HG02870 (cell line): ENCODE measurements at regions not wholly inside any gene's neighbourhood (a gene's known extent, or its start where the extent isn't known, plus 50 kb on each side); places are given as distances from the start of the nearest gene placed in this dataset.
"Not testable (repeated sequence)": the region's sequence is repeated elsewhere in the genome, so short reads cannot be mapped to it uniquely, and the experiment has no call there.

Experiments used
- ATAC-seq: cut with Tn5 transposase; IDR thresholded peaks from one replicate; pipeline ENCODE4 v1.9.1; 2021; ENCODE audit warnings: mild to moderate bottlenecking, moderate library complexity; ENCODE audit not compliant: unreplicated experiment

DNA sequence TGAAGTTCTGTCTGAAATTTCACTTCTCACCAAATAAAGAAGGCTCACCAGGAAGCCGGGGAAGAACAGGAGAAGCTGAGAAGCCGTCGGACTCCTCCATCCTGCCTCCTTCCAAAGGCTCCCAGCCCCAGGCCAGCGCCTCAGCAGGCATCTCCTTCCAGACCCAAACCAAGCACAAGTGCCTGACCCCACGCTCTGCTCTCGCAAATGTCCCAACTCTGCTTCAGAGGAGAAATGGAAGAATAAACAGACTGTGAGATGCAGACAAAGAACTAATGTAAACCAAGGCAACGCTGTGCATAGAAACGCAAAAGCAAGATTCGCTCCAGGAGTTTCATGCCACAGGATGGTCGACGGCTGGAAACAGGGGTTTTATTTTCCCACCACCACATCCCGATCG lies 100.3 kb upstream of the EXOC2 start:
- no peak for ATAC-seq

DNA sequence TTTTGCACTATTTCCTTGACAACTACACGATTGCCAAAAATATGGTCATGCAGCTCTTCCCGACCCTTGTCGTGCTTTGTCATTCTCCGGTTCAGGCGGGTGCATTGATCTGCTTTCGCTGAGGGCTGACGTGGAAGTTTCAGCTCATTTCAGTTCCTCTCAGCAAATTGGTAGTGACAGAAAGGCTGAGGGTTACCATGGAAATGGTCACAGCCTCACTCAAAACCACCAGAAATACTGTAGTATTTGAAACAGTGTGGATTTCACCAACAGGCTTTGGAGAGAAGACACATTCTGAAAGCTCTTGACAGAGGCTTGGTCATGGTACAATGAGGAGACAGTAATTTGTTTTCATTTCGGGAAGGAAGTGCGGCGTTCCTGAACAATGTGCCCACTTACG lies 99.7 kb upstream of the EXOC2 start:
- ATAC-seq = no peak

DNA sequence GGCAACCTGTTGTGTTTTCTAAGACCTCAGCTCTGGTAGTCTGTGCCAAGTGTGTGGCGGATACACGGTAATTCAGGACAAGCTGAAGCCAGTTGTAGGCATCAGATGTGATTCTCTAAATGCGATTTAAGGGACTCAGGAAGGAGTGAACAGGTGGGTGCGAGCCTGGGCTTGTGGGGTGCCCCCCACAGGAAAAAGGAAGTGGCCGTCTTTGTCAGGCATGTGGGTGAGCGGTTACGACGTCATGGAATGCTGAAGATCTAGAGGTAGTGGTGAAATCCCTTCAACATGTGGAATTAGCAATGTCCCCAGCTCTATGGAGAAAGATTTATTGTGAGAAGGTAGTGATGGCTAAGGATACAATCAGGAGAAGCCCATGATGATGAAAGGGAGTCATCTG lies 95.1 kb upstream of the EXOC2 start:
- ATAC-seq = no peak

DNA sequence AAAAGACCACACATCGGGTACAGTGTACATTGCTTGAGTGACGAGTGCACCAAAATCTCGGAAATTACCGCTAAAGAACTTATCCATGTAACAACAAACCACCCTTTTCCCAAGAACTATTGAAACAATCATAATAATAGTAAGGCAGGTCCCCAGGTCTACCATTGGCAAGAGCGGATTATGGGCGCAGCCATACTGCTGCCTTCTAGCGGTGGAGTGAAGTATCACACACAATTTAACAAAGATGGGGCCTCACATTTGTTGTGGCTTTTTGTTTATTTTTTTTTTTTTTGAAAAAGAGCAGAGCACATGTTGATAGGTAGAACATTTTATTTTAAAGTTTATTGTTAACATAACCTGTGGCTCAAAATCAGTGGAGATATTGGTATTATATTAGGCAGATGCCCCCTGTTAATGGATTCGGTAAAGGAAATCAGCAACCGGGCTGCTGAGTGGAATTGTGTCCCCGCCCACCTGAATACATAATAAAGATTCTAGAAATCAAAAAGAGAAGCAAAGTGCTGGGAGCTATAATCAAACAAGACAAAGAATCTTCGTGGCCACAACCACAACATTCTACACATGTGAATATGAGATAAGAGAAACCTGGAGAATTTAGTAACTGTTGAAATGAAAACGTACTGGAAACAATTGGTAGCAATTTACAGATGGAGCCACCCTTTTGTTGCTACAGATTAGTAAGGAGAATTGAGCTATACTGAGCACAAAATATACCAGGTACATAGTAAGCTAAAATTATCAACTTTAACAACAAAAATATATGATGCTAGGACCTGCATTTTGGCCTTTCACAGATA lies 94.2 kb upstream of the EXOC2 start:
- ATAC-seq = no peak

DNA sequence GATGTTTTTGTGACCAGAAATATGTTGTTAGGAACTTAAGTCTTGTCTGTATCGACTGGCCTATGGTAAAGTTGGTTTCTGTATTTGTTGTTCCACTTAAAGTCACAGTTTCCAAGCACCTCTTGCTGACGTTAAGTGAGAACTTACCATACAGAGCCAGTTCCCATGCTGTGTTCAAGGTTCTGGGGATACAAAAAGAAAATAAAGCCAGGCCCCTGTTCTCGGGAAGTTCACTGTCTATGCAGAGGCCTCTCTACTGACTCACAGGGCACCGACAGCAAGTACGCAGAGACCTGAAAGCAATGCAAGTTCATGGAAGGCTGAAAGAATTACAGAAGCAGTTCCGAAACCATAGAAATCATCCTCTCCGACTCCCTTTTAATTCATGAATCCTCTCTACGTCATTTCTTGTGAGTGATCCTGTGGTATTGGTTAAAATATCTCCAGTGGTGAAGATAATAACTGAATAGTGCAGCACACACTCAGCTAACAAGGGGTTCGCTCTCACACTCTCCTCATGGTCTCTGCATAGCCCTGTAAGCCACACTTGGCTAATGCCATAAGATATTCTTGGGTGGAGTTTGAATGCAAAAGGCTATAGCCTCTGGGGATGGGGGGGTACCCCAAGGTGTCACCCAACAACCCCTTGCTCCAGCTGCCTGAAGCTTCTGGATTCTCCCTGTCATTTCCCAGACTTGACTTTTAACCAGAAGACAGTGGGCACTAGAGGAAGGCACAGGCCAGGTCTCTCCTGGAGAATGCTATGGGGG lies 91.2 kb upstream of the EXOC2 start:
- ATAC-seq = no peak

DNA sequence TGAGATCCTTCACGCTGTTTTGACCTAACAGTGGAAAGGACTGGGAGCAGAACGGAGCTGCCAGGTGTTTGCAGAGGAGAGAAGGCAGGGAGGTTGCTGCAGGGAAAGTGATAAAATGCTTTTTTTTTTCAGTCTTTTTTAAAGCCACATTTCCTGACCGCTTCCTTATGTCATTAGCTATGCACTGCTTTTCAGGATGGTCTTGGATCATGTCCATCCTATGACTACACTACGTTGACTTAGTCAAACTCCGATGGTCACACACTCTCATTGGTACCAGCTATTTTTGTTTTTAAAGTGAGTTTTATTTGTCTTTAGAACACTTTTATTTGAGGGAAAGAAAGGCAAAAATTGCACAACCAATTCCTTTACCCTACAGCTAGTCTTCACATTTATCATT lies 89.2 kb upstream of the EXOC2 start:
- no peak for ATAC-seq

DNA sequence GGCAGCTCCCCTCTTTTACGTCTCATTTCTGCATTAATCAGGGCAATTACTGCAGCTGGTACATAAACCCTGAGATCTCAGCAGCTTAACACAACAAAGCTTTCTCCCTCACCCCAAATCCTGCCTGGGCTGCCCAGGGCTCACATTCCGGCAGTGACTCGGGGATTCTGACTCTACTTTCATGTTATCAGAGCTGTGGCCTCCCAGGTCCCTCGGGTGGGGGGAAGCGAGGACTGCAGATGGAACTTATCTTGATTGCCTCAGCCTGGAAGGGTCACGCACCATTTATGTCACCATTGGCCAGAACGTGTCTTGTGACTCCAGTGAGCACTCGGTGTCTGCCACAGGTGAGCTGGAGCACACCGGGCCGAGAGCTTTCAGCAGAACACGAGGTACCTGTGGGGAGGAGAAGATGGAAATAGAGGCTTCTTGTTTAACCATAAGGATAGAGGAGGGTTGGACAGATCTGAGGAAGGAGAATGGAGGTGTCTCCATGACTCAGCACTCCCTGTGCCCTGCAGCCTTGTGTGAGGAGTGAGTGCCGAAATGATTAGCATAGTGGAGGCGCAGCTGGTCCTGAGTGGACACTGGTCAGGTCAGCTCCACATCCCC lies 88.5 kb upstream of the EXOC2 start:
- ATAC-seq = no peak

DNA sequence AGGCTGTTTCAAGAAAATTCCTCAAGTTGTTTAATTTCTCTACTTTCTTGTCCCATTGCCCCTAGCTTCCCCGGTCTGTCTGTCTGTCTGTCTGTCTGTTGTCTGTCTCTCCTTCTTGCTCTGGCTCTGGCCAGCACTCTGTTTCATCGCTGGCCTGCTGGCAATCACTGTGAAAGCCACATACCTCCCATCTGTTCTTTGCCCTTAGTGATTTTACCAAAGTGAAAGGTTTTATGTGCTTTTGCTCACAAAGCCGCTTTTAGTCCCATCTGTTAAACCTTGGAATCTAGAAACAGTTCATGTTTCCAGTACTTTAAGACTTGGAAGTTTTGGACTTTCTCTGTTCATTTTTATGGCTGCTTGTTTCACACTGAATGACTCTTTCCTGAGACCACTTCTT lies 87.8 kb upstream of the EXOC2 start:
- no peak for ATAC-seq

DNA sequence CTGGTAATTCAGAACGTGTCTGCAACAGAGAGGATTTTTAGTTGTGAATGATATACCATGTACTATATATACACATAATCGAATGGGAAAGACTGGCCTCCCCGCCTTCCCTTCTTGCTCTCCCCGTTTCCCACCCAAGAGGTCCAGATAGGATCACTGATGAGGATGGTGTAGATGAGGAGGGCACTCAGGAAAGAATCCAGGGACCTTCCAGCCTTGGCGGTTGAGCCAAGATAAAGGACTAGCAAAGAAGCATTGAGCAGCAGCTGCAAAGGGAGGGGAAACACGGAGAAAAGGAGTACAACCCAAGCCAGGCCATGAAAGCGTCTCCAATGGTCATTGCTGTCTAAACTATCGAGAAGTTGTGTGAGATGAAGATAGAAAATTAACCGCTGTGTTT lies 84.0 kb upstream of the EXOC2 start:
- no peak for ATAC-seq

DNA sequence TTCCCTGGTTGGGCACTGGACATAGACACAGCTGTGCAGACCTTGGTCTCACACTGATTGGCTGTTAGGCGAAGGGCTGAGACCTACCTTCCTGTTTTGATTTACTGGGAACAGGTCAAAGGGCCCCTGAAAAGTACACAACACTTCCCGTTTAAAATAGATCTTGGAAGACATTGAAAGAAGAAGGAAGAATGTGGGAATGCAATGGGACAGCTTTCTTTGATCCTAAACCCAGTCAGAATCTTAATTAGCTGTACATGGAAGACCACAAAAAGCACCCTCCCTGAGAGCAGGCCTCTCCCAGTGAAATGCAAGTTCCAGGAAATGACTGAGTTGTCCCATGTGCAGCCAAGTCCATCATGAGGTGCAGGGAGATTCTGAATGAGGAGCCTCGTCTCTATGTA lies 83.6 kb upstream of the EXOC2 start:
- no peak for ATAC-seq

DNA sequence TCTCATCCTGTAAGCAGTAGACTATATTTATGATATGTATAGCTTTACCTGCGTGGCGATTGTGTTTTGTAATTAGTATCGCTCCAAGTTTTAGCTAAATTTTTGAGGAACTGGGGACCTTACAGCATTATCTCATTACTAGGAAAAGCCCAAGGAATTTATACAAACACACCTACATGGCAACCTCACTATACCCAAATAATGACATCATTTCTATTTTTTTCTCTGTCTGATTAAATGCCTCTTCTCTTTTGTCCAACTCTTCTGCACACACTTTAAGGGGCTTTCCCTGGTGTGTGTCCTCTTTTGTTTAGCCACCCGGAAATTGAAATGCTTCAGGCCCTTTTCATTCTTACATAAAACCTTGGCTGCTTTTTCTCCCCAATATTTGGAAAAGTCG lies 82.9 kb upstream of the EXOC2 start:
- no peak for ATAC-seq

DNA sequence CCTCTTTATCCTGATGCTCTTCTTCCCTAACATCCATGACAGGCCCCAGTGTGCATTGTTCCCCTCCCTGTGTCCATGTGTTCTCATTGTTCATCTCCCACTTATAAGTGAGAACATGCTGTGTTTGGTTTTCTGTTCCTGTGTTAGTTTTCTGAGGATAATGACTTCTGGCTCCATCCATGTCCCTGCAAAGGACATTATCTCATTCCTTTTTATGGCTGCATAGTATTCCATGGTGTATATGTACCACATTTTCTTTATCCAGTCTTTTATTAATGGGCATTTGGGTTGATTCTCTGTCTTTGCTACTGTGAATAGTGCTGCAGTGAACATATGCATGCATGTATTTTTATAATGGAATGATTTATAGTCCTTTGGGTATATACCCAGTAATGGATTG lies 78.7 kb upstream of the EXOC2 start:
- not testable (repeated sequence) for ATAC-seq

DNA sequence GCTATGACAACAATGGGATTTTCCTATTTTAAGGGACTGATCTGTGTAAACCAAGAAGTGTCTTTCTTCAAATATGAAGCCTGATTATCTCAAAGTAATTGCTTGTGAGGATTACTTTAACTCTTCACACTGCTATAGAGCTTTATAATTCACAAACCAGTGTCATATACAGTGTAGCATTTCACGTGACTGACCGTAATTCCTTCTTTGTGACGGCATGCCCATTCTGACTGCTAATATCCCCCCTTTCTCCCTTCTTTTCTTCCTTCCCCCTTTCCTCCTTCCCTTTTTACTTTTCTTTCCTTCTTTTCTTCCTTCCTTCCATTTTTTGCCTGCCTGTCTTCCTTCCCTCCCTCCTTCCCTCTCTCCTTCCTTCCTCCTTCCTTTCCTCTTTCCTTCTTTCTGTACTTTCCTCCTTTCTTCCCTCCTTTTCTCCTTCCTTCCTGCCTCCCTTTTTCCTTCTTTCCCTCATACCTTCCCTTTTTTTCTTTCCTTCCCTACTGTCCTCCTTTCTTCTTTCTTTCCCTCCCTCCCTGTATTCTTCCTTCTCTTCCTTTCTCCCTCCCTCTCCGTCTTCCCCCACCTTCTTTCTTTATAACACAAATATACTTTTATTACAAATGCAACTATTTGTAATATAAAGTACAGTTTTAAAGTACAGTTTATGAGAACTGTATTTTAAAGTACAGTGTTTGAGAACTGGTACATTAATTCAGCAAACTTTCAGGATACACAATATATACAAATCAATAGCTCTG lies 75.0 kb upstream of the EXOC2 start:
- no peak for ATAC-seq

DNA sequence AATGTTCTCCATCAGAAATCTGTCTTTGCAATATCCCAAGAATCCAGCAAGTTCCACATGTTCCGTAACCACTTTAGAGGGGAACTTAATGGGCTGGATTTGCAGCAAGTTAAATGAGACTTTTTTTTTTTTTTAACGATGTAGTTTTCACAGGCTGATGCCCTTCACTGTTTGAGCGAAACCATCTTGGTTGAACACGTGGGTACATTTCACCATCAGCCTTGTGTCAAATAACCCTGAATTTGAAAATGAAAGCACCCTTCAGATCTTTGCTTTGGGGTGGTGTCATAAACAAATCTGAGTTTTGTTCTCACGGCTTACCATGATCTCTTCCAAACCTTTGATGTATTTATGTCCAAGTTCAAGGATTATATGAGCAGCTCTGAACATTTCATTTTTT lies 73.7 kb upstream of the EXOC2 start:
- no peak for ATAC-seq

DNA sequence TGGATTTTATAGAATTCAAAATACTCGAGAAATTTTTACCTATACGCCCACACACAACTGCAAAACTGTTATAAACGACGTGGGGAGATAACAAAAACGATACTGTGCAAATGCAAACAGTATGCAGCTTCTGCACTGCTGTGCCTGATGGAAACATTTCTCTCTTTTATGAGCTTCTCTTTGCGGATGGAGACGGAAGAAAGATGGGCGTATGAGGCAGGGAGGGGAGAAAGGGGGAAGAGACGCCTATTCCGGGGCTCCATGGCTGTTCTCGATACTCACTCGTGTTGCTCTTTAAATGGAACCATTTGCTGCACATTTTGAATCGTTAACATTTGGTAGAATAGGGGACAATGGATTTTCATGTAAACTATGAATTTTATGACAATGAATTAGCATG lies 69.1 kb upstream of the EXOC2 start:
- no peak for ATAC-seq

DNA sequence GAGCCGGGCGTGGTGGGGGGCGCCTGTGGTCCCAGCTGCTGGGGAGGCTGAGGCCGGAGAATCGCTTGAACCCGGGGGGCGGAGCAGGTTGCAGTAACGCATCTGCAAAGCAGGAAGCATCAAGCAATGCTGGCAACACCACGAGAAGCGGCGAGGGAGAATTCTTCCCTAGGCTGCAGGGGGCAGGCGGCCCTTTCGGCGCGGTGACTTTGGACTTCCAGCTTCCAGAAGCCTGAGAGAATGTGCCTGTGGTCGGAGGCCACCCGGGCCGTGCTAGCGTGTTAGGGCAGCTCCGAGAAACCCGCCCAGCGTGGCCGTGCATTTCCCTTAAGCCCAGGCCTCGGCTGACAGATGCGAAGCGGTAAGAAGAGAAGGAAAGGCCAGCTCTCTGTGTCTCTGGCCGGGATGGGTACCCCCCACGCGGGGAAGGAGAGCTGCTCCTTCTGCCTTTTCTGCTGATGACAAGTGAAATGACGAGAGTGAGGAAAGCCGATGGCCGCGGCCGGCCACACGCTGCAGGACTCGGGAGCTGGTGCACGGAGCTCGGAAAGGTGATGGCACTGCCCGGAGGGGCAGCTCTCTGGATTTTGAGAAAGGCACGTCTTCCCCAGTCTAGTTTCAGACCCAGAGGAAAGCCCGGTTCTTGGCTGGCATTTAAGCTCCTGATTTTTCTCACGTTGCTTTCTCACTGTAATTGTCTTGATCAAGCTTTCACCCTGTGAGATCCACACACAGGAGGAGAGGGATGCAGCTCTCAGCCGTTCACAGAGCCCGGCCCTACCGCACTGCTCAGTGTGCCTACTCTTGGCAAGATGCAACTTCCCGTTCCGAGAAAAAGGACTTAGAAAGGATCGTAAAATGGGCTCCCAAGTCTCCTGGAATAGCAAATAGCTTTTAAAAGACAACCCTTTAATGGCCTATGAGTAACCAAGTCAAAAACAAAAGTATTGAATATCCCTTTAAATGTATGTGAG lies 68.3 kb upstream of the EXOC2 start:
- no peak for ATAC-seq

DNA sequence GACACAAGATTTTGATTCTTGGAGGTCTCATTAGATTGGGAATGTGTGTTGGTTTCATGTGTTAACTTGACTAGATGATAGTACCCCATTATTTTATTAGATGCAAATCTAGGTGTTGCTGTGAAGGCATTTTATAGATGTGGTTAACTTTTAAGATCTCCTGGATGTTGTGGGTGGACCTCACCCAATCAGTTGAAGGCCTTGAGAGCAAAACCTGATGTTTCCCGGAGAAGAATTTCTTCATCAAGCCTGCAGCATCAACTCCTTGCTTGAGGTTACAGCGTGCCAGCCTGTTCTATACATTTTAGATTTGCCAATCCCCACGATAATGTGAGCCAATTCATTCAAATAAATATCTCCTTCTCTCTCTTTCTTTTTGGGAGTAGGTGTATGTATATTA lies 66.8 kb upstream of the EXOC2 start:
- ATAC-seq = no peak

DNA sequence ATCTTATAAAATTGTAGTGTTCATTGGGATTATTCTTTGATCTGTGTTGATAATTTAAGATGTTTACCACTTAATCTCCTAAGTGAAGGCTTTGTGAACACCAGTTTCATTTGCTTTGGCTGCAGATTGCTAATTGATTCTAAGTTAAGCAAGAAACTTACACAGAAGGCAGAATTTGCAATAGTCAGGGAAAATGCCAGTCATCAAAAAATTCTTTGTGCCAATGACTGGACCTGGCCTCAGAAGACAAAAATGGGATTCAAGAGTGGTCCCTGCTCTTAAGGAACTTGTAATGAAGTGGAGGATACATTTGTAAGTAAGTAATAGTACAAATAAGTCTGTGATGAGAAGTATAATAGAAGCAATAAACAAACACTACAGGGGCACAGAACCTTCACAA lies 63.3 kb upstream of the EXOC2 start:
- no peak for ATAC-seq

DNA sequence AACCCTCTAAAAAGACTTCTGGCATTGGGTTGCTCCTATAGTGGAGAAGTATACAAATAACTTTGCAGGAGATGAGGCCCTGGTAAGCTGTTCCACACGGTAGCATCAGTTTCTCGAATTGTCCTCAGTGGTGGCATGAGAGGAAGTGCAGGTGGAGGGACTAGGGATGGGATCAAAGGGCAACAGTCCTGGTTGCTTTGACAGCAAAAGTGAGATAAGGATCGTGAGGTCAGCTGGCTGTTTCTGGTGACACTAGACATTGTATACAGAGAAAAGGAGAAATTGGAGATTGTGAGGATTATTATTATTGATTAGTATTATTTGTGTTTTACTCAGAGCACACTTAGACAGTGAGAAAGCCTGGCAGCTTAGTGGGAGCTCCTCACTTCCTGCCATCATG lies 61.3 kb upstream of the EXOC2 start:
- no peak for ATAC-seq

DNA sequence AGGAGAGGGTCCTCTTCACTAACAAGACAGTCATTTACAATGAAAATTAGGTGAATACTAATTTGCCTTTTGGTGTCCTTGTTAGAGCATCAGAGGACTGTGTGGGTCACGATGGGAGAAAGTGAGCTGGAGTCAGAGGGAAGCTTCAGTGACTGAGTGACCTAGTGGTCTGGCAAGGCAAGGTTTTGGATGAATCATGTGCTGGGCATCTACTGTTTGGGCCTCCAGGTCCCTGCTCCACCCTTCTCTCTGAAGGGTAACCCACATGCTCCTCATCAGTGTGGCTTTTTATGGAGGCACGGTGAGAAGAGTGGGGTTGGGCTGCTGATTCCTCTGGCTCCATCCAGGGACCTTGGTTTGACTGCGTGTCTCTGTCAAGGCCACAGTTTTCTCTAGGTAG lies 60.5 kb upstream of the EXOC2 start:
- ATAC-seq = no peak
